DMS 273 (cell line): ENCODE measurements at regions not wholly inside any gene's neighbourhood (a gene's known extent, or its start where the extent isn't known, plus 50 kb on each side); places are given as distances from the start of the nearest gene placed in this dataset.
A peak's percentile ranks its signal among the peaks of the same experiment; 100 is the strongest.

Experiments
- DNase-seq: peaks from one replicate; lab custom pipeline; 2025; ENCODE audit not compliant: unreplicated experiment; lab: John Stamatoyannopoulos, UW

DNA sequence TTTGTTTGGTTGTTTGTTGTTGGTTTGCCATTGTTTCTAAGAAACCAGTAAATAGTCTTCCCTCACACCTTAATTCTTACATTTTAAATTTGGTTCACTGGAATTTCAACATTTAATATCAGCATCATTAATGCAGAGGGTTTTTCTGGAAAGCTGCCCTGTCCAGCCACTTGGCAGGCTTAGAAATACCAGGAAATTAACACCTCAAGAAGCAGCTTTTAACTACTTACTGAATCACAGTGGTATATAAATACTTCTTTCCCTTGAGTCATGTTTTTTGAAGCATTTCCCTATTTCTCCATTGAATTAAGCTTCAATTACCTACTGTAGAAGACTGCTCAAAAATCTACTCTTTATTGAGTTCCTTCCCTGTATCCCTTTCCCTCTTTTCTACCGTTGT lies 1221.1 kb upstream of the ADGRL3 start:
- DNase-seq = no peak

DNA sequence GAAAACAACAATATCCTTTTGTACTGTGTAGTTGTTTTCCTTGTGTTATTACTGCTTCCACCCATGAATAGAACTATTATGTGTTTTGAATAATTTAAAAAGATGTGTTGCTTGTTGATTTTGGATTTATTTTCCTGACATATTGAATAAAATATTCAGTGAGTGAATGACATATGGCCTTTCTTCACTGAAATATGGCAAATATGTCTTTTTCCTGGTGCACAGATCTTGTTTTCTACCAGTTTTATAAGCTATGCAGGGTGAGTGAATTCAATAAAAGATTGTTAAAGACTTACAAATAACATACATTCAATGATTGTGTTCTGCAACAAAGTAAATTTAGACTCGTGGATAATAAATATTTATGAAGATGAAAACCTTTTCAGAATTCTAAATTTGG lies 1216.3 kb upstream of the ADGRL3 start:
- no peak for DNase-seq

DNA sequence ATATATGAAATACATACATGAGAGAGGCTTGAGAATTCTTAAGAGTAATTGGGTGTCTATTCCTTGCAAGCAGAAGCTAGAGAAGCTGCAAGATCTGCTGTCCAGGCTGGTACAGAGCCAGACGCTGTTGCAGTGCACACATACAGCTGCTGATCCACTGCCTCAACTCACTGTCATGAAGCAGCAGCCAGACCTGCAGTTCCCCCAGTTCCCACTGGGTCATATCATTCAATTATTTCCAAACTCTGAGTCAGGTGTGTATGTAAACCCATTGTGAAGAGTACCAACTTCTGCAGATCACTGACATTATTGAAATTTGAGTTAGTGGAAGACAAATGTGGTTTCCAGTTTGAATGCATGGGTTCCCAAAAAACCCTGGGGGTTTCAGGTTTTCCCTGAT lies 1212.8 kb upstream of the ADGRL3 start:
- DNase-seq = no peak

DNA sequence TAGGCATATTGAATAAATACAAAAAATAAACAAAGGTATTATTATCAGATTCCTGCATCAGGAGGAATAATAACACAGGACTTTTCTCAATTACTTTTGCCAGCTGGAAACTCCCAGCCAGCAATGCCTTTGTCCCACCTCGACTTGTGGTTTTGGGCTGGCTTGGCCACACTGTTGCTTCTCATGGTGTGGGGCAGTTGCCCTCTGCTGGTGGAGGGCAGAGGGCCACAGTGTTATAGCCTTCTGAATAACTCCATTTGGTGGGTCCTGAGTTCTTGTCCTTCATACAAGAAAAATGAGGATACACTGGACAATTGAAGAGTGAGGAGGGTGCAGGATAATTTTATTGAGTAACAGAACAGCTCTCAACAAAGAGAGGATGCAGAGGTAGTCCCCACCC lies 1206.0 kb upstream of the ADGRL3 start:
- DNase-seq = no peak

DNA sequence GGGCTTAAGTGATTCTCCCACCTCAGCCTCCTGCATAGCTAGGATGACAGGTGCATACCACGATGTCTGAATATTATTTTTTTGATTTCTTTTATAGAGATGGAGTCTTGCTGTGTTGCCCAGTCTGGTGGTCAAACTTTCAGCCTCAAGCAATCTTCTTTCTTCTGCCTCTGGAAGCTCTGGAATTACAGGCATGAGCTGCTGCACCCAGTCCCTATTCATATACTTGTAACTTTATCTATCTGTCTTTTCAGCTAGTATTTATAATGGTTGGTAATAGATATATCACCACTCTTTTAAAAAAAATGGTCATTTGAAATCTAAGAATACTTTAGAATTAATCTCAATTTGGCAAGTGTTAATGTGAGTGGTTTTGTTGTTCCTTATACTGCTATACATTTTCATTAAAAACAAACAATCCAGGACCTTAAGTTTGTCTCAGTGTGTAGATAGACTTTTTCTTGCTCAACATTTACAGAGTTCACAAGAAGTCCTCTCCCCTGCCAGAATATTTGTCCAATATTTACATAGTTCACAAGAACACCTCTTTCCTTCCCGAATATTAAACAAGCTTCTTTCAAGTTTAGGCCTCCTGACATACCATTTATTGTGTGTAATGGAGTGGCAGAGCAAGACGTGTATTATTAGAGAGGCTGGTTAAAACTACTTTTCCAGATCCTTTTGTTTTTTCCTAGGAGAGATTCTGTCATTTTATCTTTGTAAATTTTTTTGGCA lies 1197.4 kb upstream of the ADGRL3 start:
- no peak for DNase-seq

DNA sequence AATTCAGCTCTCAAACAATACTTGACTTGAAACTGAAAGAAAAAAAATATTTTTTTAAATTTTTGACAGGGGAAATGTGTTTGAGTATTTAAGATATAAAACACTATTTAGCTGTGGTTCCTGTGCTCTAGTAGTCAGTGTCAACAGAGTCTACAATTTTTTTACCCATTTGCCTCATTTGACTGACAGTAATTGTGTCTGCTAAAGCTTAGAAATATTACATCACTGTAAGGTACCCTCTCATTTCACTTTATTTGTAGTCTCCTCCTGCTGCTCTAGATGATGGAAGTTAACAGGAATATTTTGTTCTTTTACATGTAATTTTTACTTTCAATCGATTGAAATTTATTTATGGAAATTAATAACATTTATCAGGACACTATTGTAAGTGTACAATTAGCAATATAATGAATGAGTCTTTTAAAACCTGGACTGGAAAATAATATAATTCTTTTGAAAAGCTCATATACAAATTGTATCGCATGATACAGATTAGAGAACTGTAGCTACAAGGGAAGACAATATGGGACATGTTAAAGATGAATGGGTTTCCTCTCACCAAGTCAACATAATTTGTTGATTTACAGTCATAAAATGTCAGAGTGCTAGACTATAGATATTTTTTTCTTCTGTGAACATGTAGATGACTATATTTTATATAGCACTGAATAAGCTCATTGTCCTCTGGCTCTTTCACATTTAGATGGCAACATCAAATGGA lies 1186.5 kb upstream of the ADGRL3 start:
- DNase-seq = no peak

DNA sequence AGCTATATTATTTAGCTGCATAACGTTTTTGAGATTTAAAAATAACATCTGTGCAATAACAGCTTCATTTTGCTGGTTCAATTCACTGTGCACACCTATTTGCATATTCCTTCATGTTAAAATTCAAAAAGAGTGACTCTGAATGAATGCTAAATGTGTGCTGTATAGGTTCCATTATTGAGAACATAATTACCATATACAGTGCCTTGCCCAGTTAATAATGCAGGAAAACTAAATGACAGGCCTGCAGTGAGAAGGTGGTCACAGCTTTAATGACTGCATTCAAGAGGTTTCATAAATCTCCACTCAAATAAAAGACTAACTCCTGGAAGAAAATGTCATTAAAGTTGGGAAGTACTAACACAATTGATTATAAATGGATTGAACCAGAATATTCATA lies 1183.2 kb upstream of the ADGRL3 start:
- no peak for DNase-seq

DNA sequence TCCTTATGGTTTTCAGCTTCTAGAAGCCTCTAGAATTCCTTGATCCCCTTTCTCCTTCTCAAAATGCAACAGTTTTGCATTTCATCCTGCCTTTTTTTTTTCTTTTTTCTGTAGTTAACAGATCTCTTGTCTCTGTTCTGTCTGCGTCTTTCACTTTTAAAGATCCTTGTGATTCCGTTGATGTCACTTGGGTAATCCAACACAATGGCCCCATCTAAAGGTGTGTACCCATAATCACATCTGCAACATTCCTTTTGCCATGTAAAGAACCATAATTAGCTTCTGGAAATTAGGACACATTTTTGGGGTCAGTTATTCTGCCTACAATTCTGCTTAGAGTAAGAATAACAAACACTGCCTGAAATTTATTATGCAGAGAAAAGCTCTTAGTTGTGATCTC lies 1180.9 kb upstream of the ADGRL3 start:
- no peak for DNase-seq

DNA sequence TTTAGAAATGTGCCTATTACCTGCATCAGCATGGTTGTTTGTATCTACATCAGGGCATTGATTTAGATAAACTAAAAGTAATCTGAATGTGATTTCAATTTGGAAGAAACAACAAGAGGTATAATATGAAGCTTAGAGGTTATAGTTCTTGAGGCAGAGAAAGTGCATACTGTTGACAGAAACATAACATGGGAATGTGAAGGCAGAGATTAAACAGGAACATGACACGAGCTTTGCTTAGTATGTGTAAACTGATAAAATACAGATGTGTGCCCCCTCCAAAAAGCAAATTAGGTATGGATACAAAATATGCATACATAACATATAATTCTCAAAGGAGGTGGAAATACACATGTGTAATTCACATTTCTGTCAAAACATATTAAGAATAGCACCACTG lies 1180.2 kb upstream of the ADGRL3 start:
- no peak for DNase-seq

DNA sequence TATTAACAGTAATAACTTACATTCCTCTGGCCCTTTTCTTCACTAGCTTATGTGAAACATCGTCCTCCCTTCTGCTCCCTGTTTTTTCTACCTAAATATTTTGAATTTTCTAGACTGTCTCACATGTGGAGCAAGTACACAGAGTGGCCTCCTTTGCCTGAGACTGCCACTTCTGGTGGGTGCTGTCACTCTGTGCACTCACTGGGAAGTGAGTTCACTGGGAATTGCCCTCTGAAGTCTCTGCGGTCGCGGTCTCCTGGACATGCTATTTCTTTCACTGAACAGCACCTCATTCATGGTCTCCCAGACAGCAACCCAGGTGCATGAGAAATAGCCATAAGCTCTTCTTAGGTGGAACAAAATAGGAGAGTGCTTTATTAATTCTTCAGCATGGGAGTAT lies 1179.7 kb upstream of the ADGRL3 start:
- DNase-seq = no peak

DNA sequence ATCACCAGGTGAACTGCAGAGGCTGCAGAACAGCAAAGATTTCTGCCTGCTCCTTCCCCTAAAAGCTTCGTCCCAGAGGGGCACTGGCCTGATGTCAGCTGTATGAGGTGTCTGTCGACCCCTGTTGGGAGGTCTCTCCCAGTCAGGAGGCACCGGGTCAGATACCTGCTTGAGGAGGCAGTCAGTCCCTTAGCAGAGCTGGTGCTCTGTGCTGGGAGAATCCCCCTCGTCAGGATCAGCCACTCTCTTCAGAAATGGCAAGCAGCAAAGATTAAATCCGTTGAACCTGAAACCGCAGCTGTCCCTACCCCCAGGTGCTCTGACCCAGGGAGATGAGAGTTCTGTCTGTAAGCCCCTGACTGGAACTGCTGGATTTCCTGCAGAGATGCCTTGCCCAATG lies 1166.3 kb upstream of the ADGRL3 start:
- no peak for DNase-seq

DNA sequence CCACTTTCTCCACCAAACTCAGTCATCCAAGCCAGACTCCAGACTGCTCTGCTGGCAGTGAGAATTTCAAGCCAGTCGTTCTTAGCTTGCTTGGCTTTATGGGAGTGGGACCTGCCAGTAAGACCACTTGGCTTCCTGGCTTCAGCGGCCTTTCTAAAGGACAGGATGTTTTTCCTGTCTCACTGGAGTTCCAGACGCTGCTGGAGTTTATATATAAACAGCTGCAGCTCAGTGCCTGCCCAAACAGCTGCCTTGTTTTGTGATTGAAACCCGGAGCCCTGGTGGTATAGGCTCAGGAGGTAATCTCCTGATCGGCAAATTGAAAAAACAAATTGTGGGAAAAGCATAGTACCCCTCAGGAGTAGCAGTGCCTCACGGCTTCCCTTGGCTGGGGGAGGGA lies 1165.8 kb upstream of the ADGRL3 start:
- DNase-seq = no peak

DNA sequence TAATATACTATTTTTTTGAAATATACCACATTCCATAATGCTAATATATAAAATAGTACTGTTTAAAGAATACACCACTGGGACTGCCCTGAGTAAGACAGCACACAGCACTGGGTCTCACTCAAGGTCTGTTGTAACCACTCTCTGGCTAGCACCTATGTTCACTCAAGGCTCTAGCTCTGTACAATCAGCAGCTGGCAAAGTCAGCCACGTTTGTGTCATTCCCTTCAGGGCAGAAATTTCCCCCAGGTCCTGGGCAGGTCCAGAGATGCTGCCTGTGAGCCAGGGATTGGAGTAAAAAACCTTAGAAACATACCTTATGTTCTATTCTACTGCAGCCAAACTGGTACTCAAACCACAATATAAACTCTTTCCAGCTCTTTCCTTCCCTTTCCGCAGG lies 1160.2 kb upstream of the ADGRL3 start:
- DNase-seq = no peak

DNA sequence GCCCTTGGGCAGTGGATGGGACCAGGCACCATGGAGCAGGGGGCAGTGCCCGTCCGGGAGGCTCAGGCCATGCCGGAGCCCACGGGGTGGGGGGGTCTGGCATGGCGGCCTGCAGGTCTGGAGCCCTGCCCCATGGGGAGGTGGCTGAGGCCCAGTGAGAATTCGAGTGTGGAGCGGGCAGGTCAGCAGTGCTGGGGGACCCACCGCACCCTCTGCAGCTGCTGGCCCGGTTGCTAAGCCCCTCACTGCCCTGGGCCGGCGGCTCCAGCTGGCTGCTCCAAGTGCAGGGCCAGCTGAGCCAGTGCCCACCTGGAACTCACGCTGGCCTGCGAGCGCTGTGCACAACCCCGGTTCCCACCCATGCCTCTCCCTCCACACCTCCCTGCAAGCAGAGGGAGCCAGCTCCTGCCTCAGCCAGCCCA lies 1157.9 kb upstream of the ADGRL3 start:
- no peak for DNase-seq

DNA sequence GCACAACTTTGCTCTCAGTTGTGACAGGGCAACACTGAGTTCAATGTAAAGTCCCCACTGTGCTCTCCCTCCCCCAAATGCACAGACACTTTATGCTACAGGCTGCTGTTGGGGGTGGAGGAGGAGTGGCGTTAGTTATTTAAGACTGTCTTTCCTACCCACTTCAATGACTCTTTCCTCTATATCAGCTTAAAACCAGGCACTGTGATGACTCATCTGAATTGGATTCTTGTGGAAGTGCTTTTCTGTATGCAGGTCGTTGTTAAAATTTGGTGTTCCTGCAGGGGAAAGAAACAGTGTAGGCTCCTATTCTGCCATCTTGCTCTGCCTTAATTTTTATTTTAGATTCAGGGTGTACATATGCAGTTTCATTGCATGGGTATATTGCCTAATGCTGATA lies 1157.2 kb upstream of the ADGRL3 start:
- DNase-seq = no peak

DNA sequence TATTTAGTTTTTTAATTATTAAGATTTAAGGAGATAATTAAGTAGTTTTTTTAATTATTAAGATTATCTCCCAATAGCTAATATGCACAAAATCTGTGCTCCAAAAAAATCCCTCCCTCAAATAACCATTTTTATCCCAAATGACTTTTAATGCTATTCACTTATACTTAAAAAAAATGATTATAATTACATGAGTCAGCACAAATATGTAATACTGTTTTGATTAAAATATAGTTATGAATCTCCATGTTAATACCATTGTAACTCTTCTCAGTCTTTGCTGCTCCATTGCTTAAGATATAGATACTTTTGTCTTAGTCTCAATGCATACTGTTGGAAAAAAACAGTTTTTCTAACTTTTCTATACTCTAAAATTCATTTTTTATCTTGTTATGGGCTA lies 1121.1 kb upstream of the ADGRL3 start:
- DNase-seq = no peak

DNA sequence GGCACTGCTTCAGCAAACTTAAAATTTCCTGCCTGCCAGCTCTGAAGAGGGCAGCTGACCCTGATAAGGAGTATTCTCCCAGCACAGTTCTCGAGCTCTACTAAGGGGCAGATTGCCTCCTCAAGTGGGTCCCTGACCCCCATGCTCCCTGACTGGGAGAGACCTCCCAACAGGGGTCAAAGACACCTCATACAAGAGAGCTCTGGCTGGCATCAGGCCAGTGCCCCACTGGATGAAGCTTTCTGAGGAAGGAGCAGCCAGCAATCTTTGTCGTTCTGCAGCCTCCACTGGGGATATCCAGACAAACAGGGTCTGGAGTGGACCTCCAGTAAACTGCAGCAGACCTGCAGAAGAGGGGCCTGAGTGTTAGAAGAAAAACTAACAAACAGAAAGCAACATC lies 1118.3 kb upstream of the ADGRL3 start:
- DNase-seq = peak; percentile 0

DNA sequence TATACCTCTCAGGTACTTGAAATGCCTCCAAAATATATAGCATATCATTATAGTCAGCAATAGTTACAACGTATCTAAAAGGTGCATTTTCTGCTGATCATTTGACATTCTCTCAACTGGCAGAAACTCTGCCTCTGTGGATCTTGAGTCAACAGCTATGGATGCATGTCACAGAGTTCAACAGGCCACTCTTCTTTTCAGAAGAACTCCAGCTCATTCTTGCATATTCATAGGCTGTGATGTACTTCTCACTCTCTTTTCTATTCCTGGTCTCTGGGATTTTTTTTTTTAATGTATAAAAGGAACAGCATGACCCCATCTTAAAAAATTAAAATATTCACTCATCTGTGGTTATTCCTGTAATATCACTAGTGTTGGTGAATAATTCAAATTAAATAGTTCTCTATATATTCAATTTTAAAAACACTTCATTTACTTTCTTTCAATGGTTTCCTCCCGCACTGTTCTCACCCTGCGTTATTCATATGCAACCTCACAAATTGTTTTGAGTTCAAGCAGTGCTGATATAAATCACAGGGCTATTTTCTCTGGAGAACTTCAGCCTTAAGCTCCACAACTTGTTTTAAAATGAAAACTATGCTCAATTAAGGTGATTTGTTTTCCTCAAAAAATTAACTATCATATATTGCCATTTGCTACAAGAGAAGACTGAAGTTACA lies 1111.2 kb upstream of the ADGRL3 start:
- DNase-seq = no peak

DNA sequence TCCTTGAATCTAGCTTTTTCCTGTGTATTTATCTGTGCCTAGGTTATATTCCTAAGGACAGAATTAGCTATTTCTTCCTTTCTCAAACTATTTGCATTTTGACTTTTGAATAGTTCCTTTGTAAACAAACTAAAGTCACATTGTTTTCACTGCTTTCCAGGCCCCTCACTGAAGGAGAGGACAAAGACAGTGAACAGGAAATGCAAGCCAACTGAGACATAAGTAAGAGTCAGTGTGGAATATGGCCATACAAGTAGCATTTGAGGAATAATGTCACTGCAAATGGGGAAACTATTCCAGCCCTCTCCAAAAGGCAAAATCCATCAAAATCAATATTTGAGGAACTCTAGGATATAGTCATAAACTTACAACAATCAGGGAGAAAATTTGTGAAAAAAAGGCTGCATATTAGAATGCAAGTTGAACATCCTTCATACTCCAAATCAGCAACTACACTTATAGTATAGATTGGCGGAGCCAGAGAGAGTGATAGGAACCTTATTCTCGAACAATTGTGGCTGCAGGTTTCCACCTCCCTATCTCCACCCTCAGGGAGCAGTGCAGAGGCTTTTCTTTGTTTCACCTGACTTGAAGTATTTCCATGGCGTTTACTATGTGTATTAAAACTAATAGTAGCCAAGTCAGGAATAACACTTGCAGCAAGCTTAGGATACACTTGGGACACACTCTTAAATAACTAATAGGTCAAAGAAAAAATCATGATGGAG lies 1110.4 kb upstream of the ADGRL3 start:
- DNase-seq = no peak

DNA sequence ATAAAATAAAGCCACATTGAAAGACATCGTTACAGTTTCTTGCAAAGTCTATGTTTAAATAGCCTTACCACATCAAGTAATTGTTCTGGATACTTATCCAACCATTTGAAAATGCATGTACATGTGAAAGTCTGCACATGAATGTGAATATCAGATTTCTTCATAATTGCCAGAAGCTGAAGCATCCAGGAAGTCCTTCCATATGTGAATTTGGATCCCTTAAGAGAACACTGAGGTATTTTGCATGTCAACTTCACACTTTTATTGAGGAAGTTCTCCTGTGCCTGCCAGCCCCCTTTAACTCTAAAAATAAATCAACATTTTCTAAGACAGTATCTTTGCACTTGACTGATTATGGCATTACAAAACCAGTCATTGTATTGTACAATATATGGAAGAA lies 1103.5 kb upstream of the ADGRL3 start:
- no peak for DNase-seq

DNA sequence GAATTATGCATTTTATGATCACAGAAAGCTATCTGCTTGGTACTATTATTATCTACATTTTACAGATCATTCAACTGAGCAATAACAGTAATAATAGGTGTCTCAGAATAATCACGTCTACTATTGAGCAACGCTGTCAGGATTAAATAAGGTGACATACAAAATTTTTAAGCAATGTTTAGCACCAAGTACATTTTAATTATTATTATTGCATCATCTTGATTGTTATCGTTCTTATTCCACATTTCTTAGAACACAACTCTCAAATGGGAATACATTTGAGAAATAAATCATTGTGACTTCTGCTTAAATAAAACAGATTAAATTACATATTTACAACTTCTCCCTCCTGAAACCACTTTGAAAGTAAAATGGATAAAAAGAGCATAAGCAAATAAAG lies 1083.5 kb upstream of the ADGRL3 start:
- no peak for DNase-seq
